HUES64 (cell line): ENCODE measurements at regions not wholly inside any gene's neighbourhood (a gene's known extent, or its start where the extent isn't known, plus 50 kb on each side); places are given as distances from the start of the nearest gene placed in this dataset.

ENCODE experiments used
- H3K27ac ChIP-seq: 2 replicates; pipeline ENCODE4 v1.7.0; 2013; ENCODE audit warnings: low read depth, low read length, inconsistent platforms
- H3K27me3 ChIP-seq: 2 replicates; pipeline ENCODE4 v1.6.1; 2013; ENCODE audit warnings: mild to moderate bottlenecking, low read length; ENCODE audit not compliant: insufficient read depth
- H3K36me3 ChIP-seq: 2 replicates; pipeline ENCODE4 v1.6.1; 2013; ENCODE audit warnings: mild to moderate bottlenecking, low read length; ENCODE audit not compliant: insufficient read depth
- H3K4me1 ChIP-seq: 2 replicates; pipeline ENCODE4 v1.6.1; 2013; ENCODE audit warnings: mild to moderate bottlenecking, low read length, moderate library complexity; ENCODE audit not compliant: insufficient read depth
- H3K4me3 ChIP-seq: 2 replicates; pipeline ENCODE4 v1.5.1; 2013; ENCODE audit warnings: mild to moderate bottlenecking, low read length, moderate library complexity
- H3K9ac ChIP-seq: 2 replicates; pipeline ENCODE4 v1.6.1; 2013; ENCODE audit warnings: mild to moderate bottlenecking, low read depth, low read length
- H3K9me3 ChIP-seq: 2 replicates; pipeline ENCODE4 v1.6.1; 2013; ENCODE audit warnings: low read depth, low read length; ENCODE audit not compliant: insufficient read depth
- WGBS: fragments of 150-250, 120-280 bp; methylation state at CpG from one replicate; pipeline ENCODE4 v1.1.7; 2013; ENCODE audit warnings: missing lambda C conversion rate; 5-methylcytosine and 5-hydroxymethylcytosine counted together

DNA sequence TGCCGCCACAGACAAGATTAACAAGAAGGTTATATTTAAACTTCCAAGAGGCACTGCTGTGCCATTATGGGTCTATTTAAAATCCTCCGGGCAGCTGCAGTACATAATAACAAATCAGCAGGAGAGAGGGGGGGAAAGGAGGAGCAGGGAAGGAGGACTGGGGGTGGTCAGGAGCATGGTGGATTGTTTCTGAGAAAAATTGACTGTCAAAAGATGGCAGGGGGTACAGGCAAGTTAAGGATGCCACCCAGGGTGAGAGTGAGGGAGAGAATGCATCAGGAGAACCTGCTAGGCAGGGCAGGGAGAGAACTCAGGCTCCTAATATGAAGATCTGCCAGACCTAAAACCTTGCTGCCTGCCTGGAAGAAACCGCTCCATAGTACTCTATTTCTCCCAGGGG lies 181.8 kb downstream of the GRIN2B start:
- Histone ChIP-seq H3K9me3 (no peaks in the 10 kb centered on the region), H3K4me1 (peaks cover 24% of the 10 kb centered on the region), H3K9ac (no peak overlapping the region), H3K4me3 (no peak overlapping the region), H3K27ac (no peak overlapping the region; the same call in 1 of the 2 replicates), H3K27me3 (no peaks in the 10 kb centered on the region), H3K36me3 (no peaks in the 10 kb centered on the region)
- 28% methylated on average over 3 of the region's 3 CpGs for WGBS

DNA sequence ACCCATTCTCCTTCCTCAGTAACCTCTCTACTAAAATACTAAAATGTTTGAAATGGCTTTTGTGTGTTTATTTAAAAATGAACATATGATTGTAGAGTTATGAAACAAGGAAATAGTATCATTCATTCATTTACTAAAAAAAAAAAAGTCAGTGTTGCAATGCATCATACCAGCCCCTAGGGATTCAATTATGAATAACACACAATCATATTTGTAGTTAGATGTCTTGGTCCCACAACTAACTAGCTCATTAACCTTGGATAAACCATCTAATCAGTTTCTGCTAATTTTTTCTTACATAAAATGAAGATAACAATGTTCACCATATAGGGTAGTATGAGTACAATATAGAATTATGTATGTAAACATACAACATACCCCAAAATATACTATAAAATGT lies 183.2 kb downstream of the GRIN2B start:
- Histone ChIP-seq H3K4me1 (peaks cover 24% of the 10 kb centered on the region), H3K36me3 (no peaks in the 10 kb centered on the region)

DNA sequence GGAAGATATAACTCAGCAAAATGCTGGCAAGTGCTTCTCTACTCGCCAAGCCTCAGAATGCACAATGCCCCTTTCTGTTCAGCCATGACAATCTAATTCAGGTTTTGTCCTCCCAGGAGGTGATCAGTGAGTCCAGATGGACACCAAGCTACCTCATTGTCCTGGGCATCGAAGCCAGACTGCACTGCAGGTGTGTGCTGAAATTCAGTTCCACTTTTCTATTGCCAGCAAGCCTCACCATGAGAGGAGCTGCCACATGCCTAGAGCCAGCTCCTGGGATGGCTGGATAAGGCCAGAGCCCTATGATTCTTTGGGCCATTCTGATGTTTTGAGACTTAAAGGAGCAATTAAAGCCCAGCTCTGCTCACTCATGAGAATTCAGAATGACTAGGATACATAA lies 186.7 kb downstream of the GRIN2B start:
- no peak overlapping the region for H3K4me3 ChIP-seq
- WGBS, result 91% methylated on average over 2 of the region's 2 CpGs
- peaks cover 17% of the 10 kb centered on the region for H3K4me1 ChIP-seq
- H3K36me3 ChIP-seq, result no peaks in the 10 kb centered on the region
- H3K27me3 ChIP-seq, result no peaks in the 10 kb centered on the region
- H3K9ac ChIP-seq, result no peak overlapping the region
- H3K27ac ChIP-seq, result no peak overlapping the region
- H3K9me3 ChIP-seq, result no peaks in the 10 kb centered on the region

More for the DNA sequence above, 183.2 kb downstream of the GRIN2B start:
- Histone ChIP-seq H3K4me3 (no peak overlapping the region), H3K9ac (no peak overlapping the region), H3K27me3 (no peaks in the 10 kb centered on the region), H3K9me3 (no peaks in the 10 kb centered on the region), H3K27ac (no peak overlapping the region)

DNA sequence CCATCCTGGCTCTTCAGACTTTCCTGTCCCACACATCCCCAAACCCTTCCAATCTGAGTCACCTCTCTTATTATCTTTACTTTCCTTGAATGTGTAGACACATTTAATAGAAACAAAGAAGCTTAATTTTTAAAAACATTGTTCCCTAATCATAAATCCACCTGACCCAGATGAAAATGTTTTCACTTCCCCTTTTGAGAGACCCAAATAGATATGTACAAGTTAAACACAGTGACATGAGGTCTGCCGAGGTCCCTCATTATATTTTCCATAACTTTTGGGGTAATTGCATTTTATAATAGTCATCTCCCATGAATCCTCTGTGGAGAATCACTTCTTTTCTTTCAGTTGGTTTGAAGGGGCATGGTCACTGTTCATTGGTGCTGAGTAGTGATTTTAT lies 191.1 kb downstream of the GRIN2B start:
- H3K27me3 ChIP-seq, result no peaks in the 10 kb centered on the region
- H3K4me1 ChIP-seq, result no peaks in the 10 kb centered on the region; the same call in 1 of the 2 replicates
- H3K27ac ChIP-seq, result no peak overlapping the region
- WGBS, result no CpG with 5 or more reads among the region's 1 CpG
- no peaks in the 10 kb centered on the region for H3K36me3 ChIP-seq
- no peak overlapping the region for H3K4me3 ChIP-seq
- no peaks in the 10 kb centered on the region for H3K9me3 ChIP-seq
- no peak overlapping the region for H3K9ac ChIP-seq

DNA sequence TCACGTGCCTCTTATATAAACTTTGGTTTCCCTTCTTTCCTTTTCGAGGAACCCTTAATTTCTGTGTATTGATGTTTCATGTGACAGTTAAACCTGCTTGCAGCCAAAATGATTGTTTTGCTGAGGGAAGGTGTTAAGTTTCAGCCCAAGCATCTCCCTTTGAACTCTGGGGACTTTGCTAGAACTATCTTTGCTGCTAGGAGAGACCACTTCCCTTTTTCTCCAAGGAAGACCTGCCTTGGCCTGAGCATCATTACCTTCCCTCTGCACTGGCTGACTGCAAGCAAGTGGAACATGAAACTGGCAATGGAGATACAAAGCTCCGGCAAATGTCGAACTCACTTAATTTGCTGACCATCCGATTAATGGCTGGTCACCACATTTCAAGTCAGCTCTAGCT lies 192.8 kb downstream of the GRIN2B start:
- H3K27me3 ChIP-seq, result no peaks in the 10 kb centered on the region
- H3K9ac ChIP-seq, result no peak overlapping the region
- 93% methylated on average over 5 of the region's 5 CpGs for WGBS
- H3K9me3 ChIP-seq, result no peaks in the 10 kb centered on the region
- no peak overlapping the region for H3K27ac ChIP-seq
- H3K36me3 ChIP-seq, result no peaks in the 10 kb centered on the region
- no peaks in the 10 kb centered on the region; the same call in 1 of the 2 replicates for H3K4me1 ChIP-seq
- no peak overlapping the region for H3K4me3 ChIP-seq

DNA sequence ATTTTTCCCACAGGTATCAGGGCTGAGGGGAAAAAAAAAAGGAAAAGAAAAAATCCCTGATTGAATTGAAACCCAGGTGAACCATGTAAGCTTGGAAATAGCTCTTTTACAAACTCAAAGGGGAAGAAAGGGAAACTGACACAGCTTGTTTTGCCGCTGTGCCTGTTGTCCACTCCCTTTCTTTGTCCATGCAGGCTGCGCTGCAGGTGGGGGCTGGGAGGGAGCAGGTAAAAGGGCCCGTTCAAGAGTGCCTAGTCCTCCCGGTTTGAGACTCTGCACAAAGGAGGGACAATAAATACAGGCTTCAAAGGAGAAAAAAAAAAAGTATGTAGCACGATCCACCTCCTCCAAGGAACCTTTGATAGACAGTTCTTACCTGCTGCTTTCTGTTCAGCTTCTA lies 194.8 kb downstream of the GRIN2B start:
- Histone ChIP-seq H3K9me3 (no peaks in the 10 kb centered on the region), H3K27ac (no peak overlapping the region), H3K4me3 (no peak overlapping the region), H3K4me1 (no peaks in the 10 kb centered on the region; the same call in 1 of the 2 replicates), H3K27me3 (no peaks in the 10 kb centered on the region), H3K9ac (no peak overlapping the region), H3K36me3 (no peaks in the 10 kb centered on the region)
- WGBS, result 73% methylated on average over 4 of the region's 5 CpGs

DNA sequence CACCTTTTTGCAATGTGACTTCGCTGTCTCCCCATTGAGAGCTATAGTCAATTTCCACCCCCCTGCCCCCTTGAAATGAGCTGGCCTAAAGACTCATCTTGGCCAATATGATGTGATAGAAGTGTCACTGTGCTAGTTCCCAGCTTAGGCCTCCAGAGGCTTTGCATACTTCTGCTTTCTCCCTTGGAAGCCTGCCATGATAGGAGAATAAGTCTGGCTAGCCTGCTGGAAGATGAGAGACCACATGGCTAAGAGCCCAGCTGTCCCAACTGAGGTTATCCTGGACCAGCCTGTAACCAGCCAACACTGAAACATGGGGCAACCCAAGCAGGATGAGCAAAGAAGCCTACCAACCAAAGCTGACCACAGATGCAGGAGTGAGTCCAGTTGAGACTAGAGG lies 196.9 kb downstream of the GRIN2B start:
- no peaks in the 10 kb centered on the region for H3K27me3 ChIP-seq
- H3K9ac ChIP-seq, result no peak overlapping the region
- H3K4me3 ChIP-seq, result no peak overlapping the region
- 95% methylated on average over 1 of the region's 1 CpG for WGBS
- no peaks in the 10 kb centered on the region for H3K36me3 ChIP-seq
- H3K27ac ChIP-seq, result no peak overlapping the region
- H3K4me1 ChIP-seq, result no peaks in the 10 kb centered on the region; the same call in 1 of the 2 replicates
- no peaks in the 10 kb centered on the region for H3K9me3 ChIP-seq

DNA sequence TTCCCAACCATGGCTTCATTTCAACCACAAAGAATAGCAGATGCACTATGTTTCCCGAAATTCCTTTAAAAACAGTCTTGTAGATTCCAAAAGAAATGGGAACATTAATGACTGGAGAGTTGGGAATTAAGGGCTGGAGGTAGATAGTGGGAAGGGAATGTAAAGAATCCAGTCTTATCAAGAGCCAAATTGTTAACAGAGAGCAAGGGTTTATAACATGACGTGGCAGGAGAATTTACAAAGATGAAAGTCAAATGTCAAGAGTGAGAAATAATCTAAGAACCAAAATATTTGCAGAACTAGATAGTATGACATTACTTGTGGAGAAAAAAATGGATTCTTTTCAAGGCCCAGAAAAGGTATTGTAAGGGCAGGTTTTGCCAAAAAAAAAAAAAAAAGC lies 200.9 kb downstream of the GRIN2B start:
- Histone ChIP-seq H3K4me3 (no peak overlapping the region), H3K4me1 (no peaks in the 10 kb centered on the region), H3K27me3 (peaks cover 17% of the 10 kb centered on the region), H3K9ac (no peak overlapping the region), H3K36me3 (no peaks in the 10 kb centered on the region), H3K27ac (no peak overlapping the region), H3K9me3 (no peaks in the 10 kb centered on the region)
- WGBS, result 76% methylated on average over 2 of the region's 2 CpGs

DNA sequence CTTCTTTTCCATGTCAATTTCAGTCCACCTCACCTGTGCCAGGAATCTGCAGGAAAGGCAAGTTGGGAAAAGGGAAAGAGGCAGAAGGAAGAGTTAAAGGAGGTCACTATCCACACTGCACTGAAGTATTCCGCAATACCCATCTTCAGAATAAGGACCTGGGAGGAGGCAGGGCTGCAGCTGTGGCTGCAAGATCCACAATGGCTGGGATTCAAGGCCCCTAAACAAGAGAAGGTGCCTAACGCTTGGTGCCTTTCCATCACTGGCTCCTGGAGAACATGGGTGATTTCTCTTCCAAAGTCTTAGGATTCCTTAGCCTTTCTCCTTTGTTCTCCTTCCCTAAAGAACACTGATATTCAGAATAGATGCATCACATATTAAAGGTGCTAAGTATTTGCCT lies 204.0 kb downstream of the GRIN2B start:
- no peak overlapping the region for H3K4me3 ChIP-seq
- no peak overlapping the region for H3K27ac ChIP-seq
- H3K4me1 ChIP-seq, result no peaks in the 10 kb centered on the region
- no peaks in the 10 kb centered on the region for H3K36me3 ChIP-seq
- 76% methylated on average over 2 of the region's 2 CpGs for WGBS
- peaks cover 17% of the 10 kb centered on the region for H3K27me3 ChIP-seq
- H3K9ac ChIP-seq, result no peak overlapping the region
- no peaks in the 10 kb centered on the region for H3K9me3 ChIP-seq

DNA sequence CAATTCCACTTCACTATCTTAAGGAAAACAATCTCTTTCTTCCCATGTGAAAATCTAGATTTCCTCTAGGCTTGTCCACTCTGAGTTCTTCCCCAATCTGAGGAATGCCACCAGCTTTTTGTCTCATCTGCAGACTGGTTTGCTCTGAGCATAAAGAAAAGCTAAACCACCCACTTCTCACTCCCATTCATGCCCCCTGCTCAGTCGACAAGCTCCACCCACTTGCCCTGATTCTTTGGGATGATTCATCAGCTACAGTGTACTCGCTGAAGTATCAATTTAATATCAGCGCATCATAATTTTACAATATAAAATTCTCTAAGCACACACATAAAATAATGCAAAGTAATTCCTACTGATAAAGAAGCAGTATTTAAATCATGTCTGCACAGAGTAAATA lies 209.1 kb downstream of the GRIN2B start:
- peaks cover 6% of the 10 kb centered on the region for H3K27me3 ChIP-seq
- H3K27ac ChIP-seq, result no peak overlapping the region
- H3K4me3 ChIP-seq, result no peak overlapping the region
- no peaks in the 10 kb centered on the region for H3K4me1 ChIP-seq
- no peak overlapping the region for H3K9ac ChIP-seq
- 78% methylated on average over 3 of the region's 3 CpGs for WGBS
- H3K9me3 ChIP-seq, result no peaks in the 10 kb centered on the region
- H3K36me3 ChIP-seq, result no peaks in the 10 kb centered on the region

DNA sequence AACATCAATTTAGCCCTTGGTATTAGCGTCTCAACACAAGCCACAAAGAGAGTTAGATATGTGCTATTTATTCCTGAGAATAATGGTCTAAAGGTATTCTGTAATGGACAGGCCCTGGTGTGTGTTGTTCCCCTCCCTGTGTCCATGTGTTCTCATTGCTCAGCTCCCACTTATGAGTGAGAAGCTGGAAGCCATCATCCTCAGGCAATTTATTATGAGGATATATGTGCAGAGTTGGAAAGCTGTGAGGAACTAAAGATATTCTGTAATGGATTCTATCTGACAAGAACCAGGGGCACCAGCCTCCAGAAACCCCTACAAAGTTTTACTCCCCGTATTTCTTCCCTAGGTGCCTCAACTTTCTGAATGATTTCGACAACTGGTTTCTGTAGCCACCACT lies 210.8 kb downstream of the GRIN2B start:
- Histone ChIP-seq H3K9me3 (no peaks in the 10 kb centered on the region), H3K4me1 (no peaks in the 10 kb centered on the region), H3K4me3 (no peak overlapping the region), H3K36me3 (no peaks in the 10 kb centered on the region), H3K27ac (no peak overlapping the region), H3K9ac (no peak overlapping the region), H3K27me3 (no peaks in the 10 kb centered on the region)
- 98% methylated on average over 3 of the region's 3 CpGs for WGBS

DNA sequence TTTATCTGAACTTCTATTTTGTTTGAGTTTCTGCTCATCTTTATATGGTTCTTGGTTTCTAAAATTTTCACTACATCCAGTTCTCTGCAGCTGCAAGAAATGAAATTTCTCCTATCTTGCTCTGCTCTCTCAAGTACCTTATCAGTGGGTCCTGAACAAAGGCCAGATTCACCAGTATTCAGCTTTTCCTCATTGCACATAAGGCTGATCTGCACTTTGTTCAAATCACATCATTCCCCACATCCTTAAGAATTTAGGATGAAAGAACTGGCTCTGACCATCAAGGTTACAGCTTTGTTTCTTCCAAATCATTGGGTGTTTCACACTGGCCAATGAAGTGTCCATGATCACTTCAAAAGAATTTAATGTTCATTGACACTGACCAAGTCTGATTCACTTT lies 211.4 kb downstream of the GRIN2B start:
- Histone ChIP-seq H3K9ac (no peak overlapping the region), H3K4me1 (no peaks in the 10 kb centered on the region), H3K27ac (no peak overlapping the region), H3K4me3 (no peak overlapping the region), H3K36me3 (no peaks in the 10 kb centered on the region), H3K27me3 (no peaks in the 10 kb centered on the region), H3K9me3 (no peaks in the 10 kb centered on the region)
